IMR-90 (cell line): ENCODE measurements at regions not wholly inside any gene's neighbourhood (a gene's known extent, or its start where the extent isn't known, plus 50 kb on each side); places are given as distances from the start of the nearest gene placed in this dataset.

ENCODE experiments used
- ATAC-seq: fragments of 200-7000 bp; cut with Tn5 transposase; 2 replicates; pipeline ENCODE4 v1.9.1; 2020; ENCODE audit warnings: low read depth, mild to moderate bottlenecking, moderate library complexity
- BruUV-seq: library from RNA; stranded (reverse); fragments of 400-500 nt; replicated peaks from 2 replicates; lab custom pipeline; 2021; lab: Mats Ljungman, UMichigan
- CTCF ChIA-PET: fragments of 300-600 bp; formaldehyde crosslinking; extraction: SDS; loops from one replicate; lab custom pipeline; 2021; ENCODE audit warnings: antibody characterized with exemption; lab: Yijun Ruan, JAX
- POLR2A ChIA-PET: fragments of 300-600 bp; sonication (Branson Sonifier 250); formaldehyde crosslinking; loops from one replicate; lab custom pipeline; 2022; ENCODE audit warnings: antibody characterized with exemption; ENCODE audit not compliant: unreplicated experiment; lab: Charles Lee
- DNase-seq: peaks from one replicate; pipeline ENCODE4 v3.0.0; 2013
- H2AFZ ChIP-seq: replicated peaks from 2 replicates; pipeline ENCODE3; 2013; ENCODE audit warnings: low read length, mild to moderate bottlenecking; ENCODE audit not compliant: poor library complexity
- H2AK5ac ChIP-seq: 2 replicates; pipeline ENCODE4 v1.6.1; 2013; ENCODE audit warnings: low read depth, low read length, inconsistent platforms
- H2AK9ac ChIP-seq: replicated peaks from 2 replicates; pipeline ENCODE3; 2013; ENCODE audit warnings: mild to moderate bottlenecking, low read depth, low read length, moderate library complexity; ENCODE audit not compliant: poor library complexity
- H2BK120ac ChIP-seq: 2 replicates; pipeline ENCODE4 v1.6.1; 2013; ENCODE audit warnings: low read depth, low read length, inconsistent platforms
- H2BK15ac ChIP-seq: 3 replicates; pipeline ENCODE4 v1.6.1; 2013; ENCODE audit warnings: low read depth, low read length, inconsistent platforms
- H2BK20ac ChIP-seq: 2 replicates; pipeline ENCODE4 v1.6.1; 2013; ENCODE audit warnings: low read depth, mild to moderate bottlenecking, inconsistent platforms, low read length, moderate library complexity
- H2BK5ac ChIP-seq: 2 replicates; pipeline ENCODE4 v1.6.1; 2013; ENCODE audit warnings: mild to moderate bottlenecking, low read depth, low read length, inconsistent platforms; ENCODE audit not compliant: poor library complexity, severe bottlenecking
- H3K14ac ChIP-seq: replicated peaks from 2 replicates; pipeline ENCODE4 v1.6.1; 2013; ENCODE audit warnings: low read depth, low read length, inconsistent platforms
- H3K18ac ChIP-seq: 2 replicates; pipeline ENCODE4 v1.6.1; 2013; ENCODE audit warnings: low read depth, low read length, control low read depth
- H3K23ac ChIP-seq: 2 replicates; pipeline ENCODE4 v1.6.1; 2013; ENCODE audit warnings: low read depth, low read length, inconsistent platforms
- H3K27ac ChIP-seq: 2 replicates; pipeline ENCODE4 v1.5.1; 2013; ENCODE audit warnings: mild to moderate bottlenecking, control low read depth, low read length; ENCODE audit not compliant: insufficient read depth
- H3K27me3 ChIP-seq: 2 replicates; pipeline ENCODE4 v1.6.1; 2013; ENCODE audit warnings: low read length; ENCODE audit not compliant: control insufficient read depth, insufficient read depth
- H3K36me3 ChIP-seq: 2 replicates; pipeline ENCODE4 v1.6.1; 2013; ENCODE audit warnings: low read length, mixed read lengths; ENCODE audit not compliant: control insufficient read depth, insufficient read depth
- H3K4ac ChIP-seq: 2 replicates; pipeline ENCODE4 v1.6.1; 2013; ENCODE audit warnings: low read depth, low read length, inconsistent platforms
- H3K4me1 ChIP-seq: 2 replicates; pipeline ENCODE4 v1.6.1; 2013; ENCODE audit warnings: low read length, mixed read lengths; ENCODE audit not compliant: control insufficient read depth, insufficient read depth
- H3K4me2 ChIP-seq: 2 replicates; pipeline ENCODE4 v1.6.1; 2013; ENCODE audit warnings: low read depth, mild to moderate bottlenecking, control low read depth, low read length, moderate library complexity
- H3K4me3 ChIP-seq: 2 replicates; pipeline ENCODE4 v1.5.1; 2013; ENCODE audit warnings: low read depth, mild to moderate bottlenecking, control low read depth, low read length, moderate library complexity; ENCODE audit not compliant: insufficient read depth
- H3K56ac ChIP-seq: 2 replicates; pipeline ENCODE4 v1.6.1; 2013; ENCODE audit warnings: low read length, inconsistent platforms; ENCODE audit not compliant: insufficient read depth; ENCODE audit errors: extremely low read depth
- H3K79me1 ChIP-seq, 2 experiments: 2 replicates each; pipeline ENCODE4 v1.6.1; 2013; ENCODE audit warnings: low read length in 2 of 2, inconsistent platforms in 1 of 2, low read depth in 1 of 2
- H3K9ac ChIP-seq: 2 replicates; pipeline ENCODE4 v1.6.1; 2013; ENCODE audit warnings: low read depth, low read length, control low read depth
- H3K9me1 ChIP-seq: 2 replicates; pipeline ENCODE4 v1.6.1; 2013; ENCODE audit warnings: low read length, inconsistent platforms; ENCODE audit not compliant: insufficient read depth
- H3K9me3 ChIP-seq: 2 replicates; pipeline ENCODE4 v1.6.1; 2013; ENCODE audit warnings: low read length; ENCODE audit not compliant: control insufficient read depth, insufficient read depth
- H4K20me1 ChIP-seq: 2 replicates; pipeline ENCODE4 v1.6.1; 2013; ENCODE audit warnings: low read length, inconsistent platforms; ENCODE audit not compliant: insufficient read depth
- H4K5ac ChIP-seq: 2 replicates; pipeline ENCODE4 v1.6.1; 2013; ENCODE audit warnings: mild to moderate bottlenecking, low read depth, low read length, control low read depth
- H4K8ac ChIP-seq, 2 experiments: 2 replicates each; pipeline ENCODE4 v1.6.1; 2013; ENCODE audit warnings: low read depth in 2 of 2, low read length in 2 of 2, control low read depth in 1 of 2, inconsistent platforms in 1 of 2
- H4K91ac ChIP-seq: 2 replicates; pipeline ENCODE4 v1.6.1; 2013; ENCODE audit warnings: low read depth, low read length, inconsistent platforms; ENCODE audit not compliant: insufficient read depth
- CEBPB ChIP-seq: IDR thresholded peaks from 2 replicates; pipeline ENCODE4 v1.6.1; 2012; ENCODE audit warnings: low read depth, low read length, improper control_type of control experiment
- WGBS, 2 experiments: methylation state at CpG; one replicate each; pipeline versions ENCODE4 v1.1.5 to v1.1.7; 2013; ENCODE audit warnings: missing lambda C conversion rate in 2 of 2; ENCODE audit not compliant: insufficient read length in 1 of 2; ENCODE audit errors: extremely low coverage in 2 of 2; 5-methylcytosine and 5-hydroxymethylcytosine counted together
- dilution Hi-C: fragments of 300-500 bp; cut with HindIII; formaldehyde crosslinking; loops from one replicate; pipeline ENCODE4 v1.14.3; 2018; ENCODE audit warnings: low sequenced_read_pairs; ENCODE audit not compliant: unreplicated experiment
- in situ Hi-C: fragments of 300-500 bp; cut with MboI; formaldehyde crosslinking; loops from 3 replicates; pipeline ENCODE4 v1.14.3; 2019; ENCODE audit warnings: low sequenced_read_pairs, inconsistent platforms, mixed read lengths
- intact Hi-C: fragments of 100-400 bp; cut with micrococcal nuclease; formaldehyde crosslinking; loops from 2 replicates; pipeline ENCODE4 v1.10.0; 2022

DNA sequence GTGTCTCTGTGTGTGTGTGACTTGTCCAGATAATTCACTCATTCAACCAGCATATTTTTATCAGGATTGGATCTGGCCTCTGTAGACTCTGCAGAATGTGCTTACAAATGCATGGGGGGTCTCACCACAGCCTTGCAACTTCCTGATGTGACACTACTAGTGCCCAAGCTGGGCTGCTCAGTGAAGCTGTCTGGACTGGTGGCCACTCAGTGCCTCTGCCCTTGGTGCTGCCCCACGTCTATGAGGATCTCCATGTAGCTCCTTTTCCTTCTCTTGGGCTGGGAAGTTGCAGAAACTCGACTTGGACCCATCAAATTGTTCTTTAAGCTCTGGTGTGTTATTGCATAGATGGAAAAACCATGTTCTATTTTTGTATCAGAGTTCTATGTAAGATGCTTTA lies 75.8 kb downstream of the NRN1 start:
- BruUV-seq: no TSS peak
- no CpG with 5 or more reads among the region's 2 CpGs for WGBS, 2 experiments
- in situ Hi-C loops: no loop called here
- ChIA-PET POLR2A (no interaction called here), CTCF (no interaction called here)
- no peak overlapping the region for H3K4ac ChIP-seq
- no peak overlapping the region for H2BK15ac ChIP-seq
- no peak overlapping the region for H2AFZ ChIP-seq
- no peak for DNase-seq
- no peak overlapping the region for H4K5ac ChIP-seq
- no peak overlapping the region for H2AK9ac ChIP-seq
- no peak overlapping the region for H3K4me2 ChIP-seq
- H4K91ac ChIP-seq: no peak overlapping the region
- H2BK20ac ChIP-seq: no peak overlapping the region
- no peaks in the 10 kb centered on the region for H3K36me3 ChIP-seq
- TF ChIP-seq CEBPB: no peak
- H2BK5ac ChIP-seq: no peak overlapping the region
- H3K9me3 ChIP-seq: peaks cover 21% of the 10 kb centered on the region
- no peaks in the 10 kb centered on the region for H3K79me1 ChIP-seq
- H3K14ac ChIP-seq: no peak overlapping the region
- H2BK120ac ChIP-seq: no peak overlapping the region
- no peaks in the 10 kb centered on the region for H3K27me3 ChIP-seq
- H2AK5ac ChIP-seq: no peak overlapping the region
- H4K20me1 ChIP-seq: no peaks in the 10 kb centered on the region
- H3K4me1 ChIP-seq: no peaks in the 10 kb centered on the region
- H3K18ac ChIP-seq: no peak overlapping the region
- no peaks in the 10 kb centered on the region for H3K9me1 ChIP-seq
- intact Hi-C loops: no loop called here
- H3K27ac ChIP-seq: no peak overlapping the region
- H4K8ac ChIP-seq: no peak overlapping the region
- dilution Hi-C loops: no loop called here
- no peak overlapping the region for H3K9ac ChIP-seq
- no peak overlapping the region for H3K56ac ChIP-seq
- no peak for ATAC-seq
- H3K4me3 ChIP-seq: no peak overlapping the region
- H3K23ac ChIP-seq: no peak overlapping the region
